ENCODE measurements at regions not wholly inside any gene's neighbourhood (a gene's known extent, or its start where the extent isn't known, plus 50 kb on each side); places are given as distances from the start of the nearest gene placed in this dataset.

DNA sequence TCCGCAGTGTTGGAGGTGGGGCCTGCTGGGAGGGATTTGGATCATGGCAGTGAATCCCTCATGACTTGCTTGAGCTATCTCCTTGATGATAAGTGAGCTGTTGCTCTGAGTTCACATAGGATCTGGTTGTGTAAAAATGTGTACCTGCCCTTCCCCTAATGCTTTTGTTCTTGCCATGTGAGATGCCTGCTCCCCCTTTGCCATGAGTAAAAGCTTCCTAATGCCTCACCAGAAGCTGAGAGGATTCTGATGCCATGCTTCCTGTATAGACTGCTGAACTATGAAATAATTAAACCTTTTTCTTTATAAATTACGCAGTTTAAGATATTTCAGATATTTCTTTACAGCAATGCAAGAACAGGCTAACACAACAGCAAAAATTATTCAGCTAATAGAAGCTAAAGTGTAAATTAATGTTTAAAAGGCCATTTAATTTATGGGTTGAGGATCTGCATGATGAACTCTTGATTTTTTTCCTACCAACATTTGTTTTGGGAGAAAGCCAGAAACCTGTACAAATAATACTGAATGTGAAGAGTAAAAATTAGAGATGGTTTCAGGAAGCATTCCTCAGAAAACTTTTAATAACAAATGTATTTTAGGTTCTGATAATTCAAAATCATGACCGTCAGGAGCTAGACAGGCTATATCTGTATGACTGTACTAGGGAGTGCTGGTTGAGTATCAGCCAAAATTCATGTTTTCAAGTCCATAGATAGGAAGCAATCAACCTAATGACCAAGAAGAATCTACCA is 177.5 kb upstream of the GRIA4 start:
- Histone ChIP-seq H3K27ac (ENCODE audit: control insufficient read depth, insufficient read depth) (no peak overlapping the region), H3K36me3 (ENCODE audit: control insufficient read depth in 2 of 2, insufficient read depth in 2 of 2, low read length in 1 of 2) (no peaks in the 10 kb centered on the region), H3K27me3 (replicated peaks in 1 of 2; ENCODE audit: control insufficient read depth in 2 of 2, insufficient read depth in 2 of 2, low read length in 1 of 2) (no peaks in the 10 kb centered on the region), H3K9me3 (replicated peaks; ENCODE audit: control insufficient read depth, insufficient read depth, low read length) (no peaks in the 10 kb centered on the region), H3K4me1 (ENCODE audit: control insufficient read depth, insufficient read depth, low read length) (no peaks in the 10 kb centered on the region), H2AFZ (ENCODE audit: control insufficient read depth, low read depth, low read length) (no peak overlapping the region), H3K4me2 (ENCODE audit: control insufficient read depth, insufficient read depth) (no peak overlapping the region), H3K79me2 (ENCODE audit: control insufficient read depth, insufficient read depth, low read length) (no peaks in the 10 kb centered on the region), H3K9ac (ENCODE audit: control insufficient read depth, insufficient read depth, low read length) (no peak overlapping the region), H3K4me3 (no peak overlapping the region), H4K20me1 (ENCODE audit: control insufficient read depth, insufficient read depth) (no peaks in the 10 kb centered on the region)
- ChIA-PET CTCF (no interaction called here), RAD21 (ENCODE audit: unreplicated experiment) (no interaction called here), POLR2A (no interaction called here), SMC1A (ENCODE audit: uncharacterized antibody, unreplicated experiment) (no interaction called here)
- FAIRE-seq (no peak), DNase-seq (ENCODE audit: low read depth, low spot score) (no peak), ATAC-seq (no peak)
- 29% methylated on average over 3 of the region's 3 CpGs for WGBS (ENCODE audit: insufficient coverage, insufficient replicate concordance, low lambda C conversion rate, missing lambda C conversion rate)
- intact Hi-C loops (cut with micrococcal nuclease; ENCODE audit: unreplicated experiment) (no loop called here), in situ Hi-C loops (cut with MboI) (no loop called here)
- BruUV-seq (replicated peaks): no TSS peak
- no peak for TF ChIP-seq HCFC1 (IDR thresholded peaks at IDR 0.05; ENCODE audit: low read length)
- TF ChIP-seq SUZ12 (IDR thresholded peaks at IDR 0.05; ENCODE audit: unreplicated experiment): no peak
- no peak for TF ChIP-seq ZNF217 (IDR thresholded peaks at IDR 0.05)
- TF ChIP-seq, protein P1, sequence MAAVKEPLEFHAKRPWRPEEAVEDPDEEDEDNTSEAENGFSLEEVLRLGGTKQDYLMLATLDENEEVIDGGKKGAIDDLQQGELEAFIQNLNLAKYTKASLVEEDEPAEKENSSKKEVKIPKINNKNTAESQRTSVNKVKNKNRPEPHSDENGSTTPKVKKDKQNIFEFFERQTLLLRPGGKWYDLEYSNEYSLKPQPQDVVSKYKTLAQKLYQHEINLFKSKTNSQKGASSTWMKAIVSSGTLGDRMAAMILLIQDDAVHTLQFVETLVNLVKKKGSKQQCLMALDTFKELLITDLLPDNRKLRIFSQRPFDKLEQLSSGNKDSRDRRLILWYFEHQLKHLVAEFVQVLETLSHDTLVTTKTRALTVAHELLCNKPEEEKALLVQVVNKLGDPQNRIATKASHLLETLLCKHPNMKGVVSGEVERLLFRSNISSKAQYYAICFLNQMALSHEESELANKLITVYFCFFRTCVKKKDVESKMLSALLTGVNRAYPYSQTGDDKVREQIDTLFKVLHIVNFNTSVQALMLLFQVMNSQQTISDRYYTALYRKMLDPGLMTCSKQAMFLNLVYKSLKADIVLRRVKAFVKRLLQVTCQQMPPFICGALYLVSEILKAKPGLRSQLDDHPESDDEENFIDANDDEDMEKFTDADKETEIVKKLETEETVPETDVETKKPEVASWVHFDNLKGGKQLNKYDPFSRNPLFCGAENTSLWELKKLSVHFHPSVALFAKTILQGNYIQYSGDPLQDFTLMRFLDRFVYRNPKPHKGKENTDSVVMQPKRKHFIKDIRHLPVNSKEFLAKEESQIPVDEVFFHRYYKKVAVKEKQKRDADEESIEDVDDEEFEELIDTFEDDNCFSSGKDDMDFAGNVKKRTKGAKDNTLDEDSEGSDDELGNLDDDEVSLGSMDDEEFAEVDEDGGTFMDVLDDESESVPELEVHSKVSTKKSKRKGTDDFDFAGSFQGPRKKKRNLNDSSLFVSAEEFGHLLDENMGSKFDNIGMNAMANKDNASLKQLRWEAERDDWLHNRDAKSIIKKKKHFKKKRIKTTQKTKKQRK (IDR thresholded peaks at IDR 0.05; ENCODE audit: low read depth, low read length): no peak
- no peak for TF ChIP-seq TCF3 (IDR thresholded peaks at IDR 0.05; ENCODE audit: borderline replicate concordance, insufficient read depth, low read depth, low read length)
- no peak for TF ChIP-seq SRF (IDR thresholded peaks at IDR 0.05; ENCODE audit: low read depth in 2 of 2, low read length in 2 of 2)
- no peak for TF ChIP-seq CHD1 (IDR thresholded peaks at IDR 0.05; ENCODE audit: low read depth, low read length)
- no peak for TF ChIP-seq STAT3 (IDR thresholded peaks at IDR 0.05; ENCODE audit: low read depth, low read length)
- TF ChIP-seq, protein P2, sequence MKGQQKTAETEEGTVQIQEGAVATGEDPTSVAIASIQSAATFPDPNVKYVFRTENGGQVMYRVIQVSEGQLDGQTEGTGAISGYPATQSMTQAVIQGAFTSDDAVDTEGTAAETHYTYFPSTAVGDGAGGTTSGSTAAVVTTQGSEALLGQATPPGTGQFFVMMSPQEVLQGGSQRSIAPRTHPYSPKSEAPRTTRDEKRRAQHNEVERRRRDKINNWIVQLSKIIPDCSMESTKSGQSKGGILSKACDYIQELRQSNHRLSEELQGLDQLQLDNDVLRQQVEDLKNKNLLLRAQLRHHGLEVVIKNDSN (IDR thresholded peaks at IDR 0.05; ENCODE audit: borderline replicate concordance, extremely low read length, insufficient read depth, low read depth, low read length): no peak
- no peak for TF ChIP-seq ETV6 (conservative IDR thresholded peaks at IDR 0.05 in 1 of 2, IDR thresholded peaks at IDR 0.05 in 1 of 2; ENCODE audit: borderline replicate concordance in 1 of 2, low read depth in 1 of 2)
- no peak for TF ChIP-seq SIX5 (IDR thresholded peaks at IDR 0.05; ENCODE audit: low read depth, low read length, severe bottlenecking)
- TF ChIP-seq POLR2AphosphoS2 (IDR thresholded peaks at IDR 0.05; ENCODE audit: low read depth, low read length): no peak
- no peak for TF ChIP-seq YBX1 (IDR thresholded peaks at IDR 0.05)
- TF ChIP-seq, protein P3, sequence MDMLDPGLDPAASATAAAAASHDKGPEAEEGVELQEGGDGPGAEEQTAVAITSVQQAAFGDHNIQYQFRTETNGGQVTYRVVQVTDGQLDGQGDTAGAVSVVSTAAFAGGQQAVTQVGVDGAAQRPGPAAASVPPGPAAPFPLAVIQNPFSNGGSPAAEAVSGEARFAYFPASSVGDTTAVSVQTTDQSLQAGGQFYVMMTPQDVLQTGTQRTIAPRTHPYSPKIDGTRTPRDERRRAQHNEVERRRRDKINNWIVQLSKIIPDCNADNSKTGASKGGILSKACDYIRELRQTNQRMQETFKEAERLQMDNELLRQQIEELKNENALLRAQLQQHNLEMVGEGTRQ (IDR thresholded peaks at IDR 0.05; ENCODE audit: borderline replicate concordance, low read depth, low read length): no peak
- TF ChIP-seq, protein P4, sequence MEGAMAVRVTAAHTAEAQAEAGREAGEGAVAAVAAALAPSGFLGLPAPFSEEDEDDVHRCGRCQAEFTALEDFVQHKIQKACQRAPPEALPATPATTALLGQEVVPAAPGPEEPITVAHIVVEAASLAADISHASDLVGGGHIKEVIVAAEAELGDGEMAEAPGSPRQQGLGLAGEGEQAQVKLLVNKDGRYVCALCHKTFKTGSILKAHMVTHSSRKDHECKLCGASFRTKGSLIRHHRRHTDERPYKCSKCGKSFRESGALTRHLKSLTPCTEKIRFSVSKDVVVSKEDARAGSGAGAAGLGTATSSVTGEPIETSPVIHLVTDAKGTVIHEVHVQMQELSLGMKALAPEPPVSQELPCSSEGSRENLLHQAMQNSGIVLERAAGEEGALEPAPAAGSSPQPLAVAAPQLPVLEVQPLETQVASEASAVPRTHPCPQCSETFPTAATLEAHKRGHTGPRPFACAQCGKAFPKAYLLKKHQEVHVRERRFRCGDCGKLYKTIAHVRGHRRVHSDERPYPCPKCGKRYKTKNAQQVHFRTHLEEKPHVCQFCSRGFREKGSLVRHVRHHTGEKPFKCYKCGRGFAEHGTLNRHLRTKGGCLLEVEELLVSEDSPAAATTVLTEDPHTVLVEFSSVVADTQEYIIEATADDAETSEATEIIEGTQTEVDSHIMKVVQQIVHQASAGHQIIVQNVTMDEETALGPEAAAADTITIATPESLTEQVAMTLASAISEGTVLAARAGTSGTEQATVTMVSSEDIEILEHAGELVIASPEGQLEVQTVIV (IDR thresholded peaks at IDR 0.05; ENCODE audit: borderline replicate concordance, partially characterized antibody): no peak
- no peak for TF ChIP-seq ZNF207 (IDR thresholded peaks at IDR 0.05; ENCODE audit: borderline replicate concordance)

All from GM12878 (cell line).